Transverse colon (tissue), 4 donors: ENCODE measurements at regions not wholly inside any gene's neighbourhood (a gene's known extent, or its start where the extent isn't known, plus 50 kb on each side); places are given as distances from the start of the nearest gene placed in this dataset.

ENCODE experiments used
- DNase-seq: peaks from one replicate; pipeline ENCODE4 v3.0.0-alpha.2; 2019
- H3K27ac ChIP-seq, 4 donors: fragments of 200-600 bp; sonication (generic); 2 replicates each; pipeline ENCODE4 v1.5.1; 2016 to 2018; ENCODE audit warnings: inconsistent platforms in 4 of 4
- H3K27me3 ChIP-seq: fragments of 200-600 bp; sonication (generic); 2 replicates; pipeline ENCODE4 v1.5.1; 2017; ENCODE audit warnings: inconsistent platforms
- H3K36me3 ChIP-seq, 4 donors: fragments of 200-600 bp; sonication (generic); 2 replicates each; pipeline ENCODE4 v1.5.1; 2017 to 2019; ENCODE audit warnings: inconsistent platforms in 4 of 4
- H3K4me1 ChIP-seq, 4 donors: fragments of 200-600 bp; sonication (generic); 2 replicates each; pipeline ENCODE4 v1.5.1; 2017 to 2020; ENCODE audit warnings: inconsistent platforms in 4 of 4
- H3K4me3 ChIP-seq, 4 donors: fragments of 200-600 bp; sonication (generic); 1 replicate in 1 of 4; 2 replicates in 3 of 4; pipeline versions ENCODE4 v1.5.1 to v1.6.1; 2017 to 2019; ENCODE audit warnings: inconsistent platforms in 4 of 4
- H3K9me3 ChIP-seq, 2 donors: fragments of 200-600 bp; sonication (generic); 2 replicates each; pipeline ENCODE4 v1.5.1; 2017 to 2019; ENCODE audit warnings: inconsistent platforms in 2 of 2
- CTCF ChIP-seq, 5 experiments: fragments of 200-600 bp in 3 of 5; fragments of 450-650 bp in 2 of 5; sonication (generic) in 3 of 5; IDR thresholded peaks; 1 replicate in 2 of 5; 2 replicates in 3 of 5; pipeline ENCODE4 v1.5.1; 2016 to 2017; ENCODE audit warnings: antibody characterized with exemption in 5 of 5, inconsistent platforms in 3 of 5, mild to moderate bottlenecking in 2 of 5, moderate library complexity in 1 of 5
- EP300 ChIP-seq: sonication (generic); formaldehyde crosslinking; IDR thresholded peaks from one replicate; pipeline ENCODE4 v1.6.1; 2017; ENCODE audit warnings: antibody characterized with exemption, low read depth
- POLR2A ChIP-seq: fragments of 450-650 bp; IDR thresholded peaks from one replicate; pipeline ENCODE4 v1.6.1; 2016; ENCODE audit warnings: antibody characterized with exemption, mild to moderate bottlenecking, moderate library complexity
- POLR2AphosphoS5 ChIP-seq, 3 donors: sonication (generic); formaldehyde crosslinking; IDR thresholded peaks; one replicate each; pipeline ENCODE4 v1.6.1; 2016; ENCODE audit warnings: antibody characterized with exemption in 3 of 3
- WGBS, 2 donors: methylation state at CpG; one replicate each; pipeline ENCODE4 v1.1.5; 2018; ENCODE audit warnings: low coverage in 1 of 2; 5-methylcytosine and 5-hydroxymethylcytosine counted together
- in situ Hi-C, 4 donors: fragments of 200-750 bp; cut with MboI; loops; one replicate each; pipeline versions ENCODE4 v1.15.0 to v1.15.1; 2017; ENCODE audit warnings: low sequenced_read_pairs in 3 of 4, low pct_ligation_motif_present in 1 of 4, low pct_unique_long_range_greater_than_20kb in 1 of 4
- intact Hi-C: fragments of 100-400 bp; cut with DNase I; formaldehyde crosslinking; loops from one replicate; pipeline ENCODE4 v1.15.1; 2023; ENCODE audit warnings: low total_unique reads

- TF ChIP-seq EP300 (no peak), CTCF (IDR thresholded peaks at IDR 0.05) (no peak), POLR2A (no peak), POLR2AphosphoS5 (IDR thresholded peaks at IDR 0.05) (no peak)
- H3K27me3 ChIP-seq = no peaks in the 10 kb centered on the region
- in situ Hi-C loops (no loop called here), intact Hi-C loops (no loop called here)
- H3K4me3 ChIP-seq = no peak overlapping the region
- no peaks in the 10 kb centered on the region for H3K4me1 ChIP-seq
- DNase-seq = no peak
- H3K36me3 ChIP-seq = no peaks in the 10 kb centered on the region
- no peaks in the 10 kb centered on the region for H3K9me3 ChIP-seq
- no peak overlapping the region for H3K27ac ChIP-seq
- 44 to 67% methylated on average over 1 of the region's 1 CpG for WGBS, 2 donors
These were observed 163.5 kb upstream of the KIF2B start for GRCh38 chr17:53659181-53659580.

- intact Hi-C loops = no loop called here
- no peaks in the 10 kb centered on the region for H3K4me1 ChIP-seq
- no peaks in the 10 kb centered on the region for H3K9me3 ChIP-seq
- no peak for DNase-seq
- no peak overlapping the region for H3K27ac ChIP-seq
- 85 to 100% methylated on average over 1 of the region's 1 CpG for WGBS, 2 donors
- in situ Hi-C loops = no loop called here
- H3K27me3 ChIP-seq = no peaks in the 10 kb centered on the region
- no peak overlapping the region for H3K4me3 ChIP-seq
- H3K36me3 ChIP-seq = no peaks in the 10 kb centered on the region
- no peak for TF ChIP-seq EP300
These were observed 167.1 kb upstream of the KIF2B start for GRCh38 chr17:53655591-53655990.

GRCh38 chr17:53649201-53649600, 173.5 kb upstream of the KIF2B start:
- H3K4me1 ChIP-seq = no peaks in the 10 kb centered on the region
- in situ Hi-C loops (no loop called here), intact Hi-C loops (no loop called here)
- no peaks in the 10 kb centered on the region for H3K36me3 ChIP-seq
- peaks cover 0 to 4% of the 10 kb centered on the region in 2 donors for H3K9me3 ChIP-seq
- no peaks in the 10 kb centered on the region for H3K27me3 ChIP-seq
- TF ChIP-seq CTCF (IDR thresholded peaks at IDR 0.05) (no peak), EP300 (no peak), POLR2A (no peak), POLR2AphosphoS5 (IDR thresholded peaks at IDR 0.05) (no peak)
- no peak overlapping the region for H3K27ac ChIP-seq
- WGBS, 2 donors = 60 to 81% methylated on average over 1 of the region's 1 CpG
- no peak overlapping the region for H3K4me3 ChIP-seq
- DNase-seq = no peak

- Histone ChIP-seq H3K4me1 (no peaks in the 10 kb centered on the region), H3K27me3 (no peaks in the 10 kb centered on the region), H3K9me3 (peaks cover 0 to 4% of the 10 kb centered on the region in 2 donors), H3K27ac (no peak overlapping the region), H3K36me3 (no peaks in the 10 kb centered on the region), H3K4me3 (no peak overlapping the region)
- no peak for DNase-seq
- in situ Hi-C loops (no loop called here), intact Hi-C loops (no loop called here)
- WGBS, 2 donors = 90 to 100% methylated on average over 2 of the region's 2 CpGs
- TF ChIP-seq POLR2AphosphoS5 (IDR thresholded peaks at IDR 0.05) (no peak), EP300 (no peak), CTCF (IDR thresholded peaks at IDR 0.05) (no peak), POLR2A (no peak)
These were observed 175.9 kb upstream of the KIF2B start for GRCh38 chr17:53646835-53647234.

- H3K4me1 ChIP-seq = no peaks in the 10 kb centered on the region
- H3K4me3 ChIP-seq = no peak overlapping the region
- H3K9me3 ChIP-seq = no peaks in the 10 kb centered on the region
- intact Hi-C loops = no loop called here
- no peaks in the 10 kb centered on the region for H3K36me3 ChIP-seq
- no peaks in the 10 kb centered on the region for H3K27me3 ChIP-seq
- TF ChIP-seq POLR2A (no peak), CTCF (IDR thresholded peaks at IDR 0.05) (no peak), POLR2AphosphoS5 (IDR thresholded peaks at IDR 0.05) (no peak), EP300 (no peak)
- no peak for DNase-seq
- in situ Hi-C loops = no loop called here
- H3K27ac ChIP-seq = no peak overlapping the region
- WGBS, 2 donors = 73 to 74% methylated on average over 1 of the region's 1 CpG
These were observed 181.9 kb upstream of the KIF2B start for GRCh38 chr17:53640808-53641207.
